AG04450 (cell line): ENCODE measurements at regions not wholly inside any gene's neighbourhood (a gene's known extent, or its start where the extent isn't known, plus 50 kb on each side); places are given as distances from the start of the nearest gene placed in this dataset.

Experiments
- CTCF ChIA-PET: fragments of 300-600, 350-600 bp; formaldehyde crosslinking; extraction: SDS; loops from one replicate; lab custom pipeline; 2022; ENCODE audit warnings: antibody characterized with exemption, inconsistent platforms; lab: Charles Lee
- POLR2A ChIA-PET: fragments of 350-600 bp; formaldehyde crosslinking; extraction: SDS; loops from one replicate; lab custom pipeline; 2021; ENCODE audit warnings: antibody characterized with exemption, inconsistent platforms; lab: Yijun Ruan, JAX
- DNase-seq: peaks from one replicate; pipeline ENCODE4 v3.0.0-alpha.2; 2011; ENCODE audit warnings: low read depth, low spot score
- H3K27ac ChIP-seq: one replicate; pipeline ENCODE4 v1.5.1; 2012; ENCODE audit warnings: low read depth, low read length, control low read depth
- H3K27me3 ChIP-seq: one replicate; pipeline ENCODE4 v1.6.0; 2012; ENCODE audit warnings: low read length; ENCODE audit not compliant: control insufficient read depth, insufficient read depth
- H3K4me3 ChIP-seq: 2 replicates; pipeline ENCODE4 v1.5.1; 2011; ENCODE audit warnings: mild to moderate bottlenecking, low read depth, low read length, control low read depth
- H3K9me3 ChIP-seq: 2 replicates; pipeline ENCODE4 v1.5.1; 2012; ENCODE audit warnings: low read length; ENCODE audit not compliant: control insufficient read depth, insufficient read depth
- CTCF ChIP-seq: IDR thresholded peaks from 2 replicates; pipeline ENCODE4 v1.5.1; 2011; ENCODE audit warnings: low read depth, low read length, control low read depth, inconsistent platforms

GRCh38 chr22:48907591-48907990 is 920.1 kb downstream of the BRD1 start:
- Histone ChIP-seq H3K27ac (no peak overlapping the region), H3K27me3 (no peaks in the 10 kb centered on the region), H3K4me3 (no peak overlapping the region), H3K9me3 (peaks cover 46% of the 10 kb centered on the region)
- no peak for TF ChIP-seq CTCF
- DNase-seq: no peak
- POLR2A ChIA-PET: no interaction called here
- CTCF ChIA-PET: no interaction called here

- peaks cover 59% of the 10 kb centered on the region for H3K9me3 ChIP-seq
- no peak for DNase-seq
- CTCF ChIA-PET: no interaction called here
- no peak for TF ChIP-seq CTCF
- no peaks in the 10 kb centered on the region for H3K27me3 ChIP-seq
- no peak overlapping the region for H3K4me3 ChIP-seq
- no peak overlapping the region for H3K27ac ChIP-seq
- POLR2A ChIA-PET: no interaction called here
Observed at GRCh38 chr22:48906216-48906835, 921.3 kb downstream of the BRD1 start.

GRCh38 chr22:48905206-48905975 is 922.3 kb downstream of the BRD1 start:
- Histone ChIP-seq H3K27ac (no peak overlapping the region), H3K27me3 (no peaks in the 10 kb centered on the region), H3K4me3 (no peak overlapping the region), H3K9me3 (peaks cover 66% of the 10 kb centered on the region)
- TF ChIP-seq CTCF: no peak
- ChIA-PET CTCF (no interaction called here), POLR2A (no interaction called here)
- no peak for DNase-seq

GRCh38 chr22:48902983-48903650 is 924.6 kb downstream of the BRD1 start:
- ChIA-PET POLR2A (no interaction called here), CTCF (no interaction called here)
- TF ChIP-seq CTCF: no peak
- no peak overlapping the region for H3K27ac ChIP-seq
- peaks cover 86% of the 10 kb centered on the region for H3K9me3 ChIP-seq
- no peak for DNase-seq
- H3K4me3 ChIP-seq: no peak overlapping the region
- H3K27me3 ChIP-seq: no peaks in the 10 kb centered on the region
